Activated T-cell treated with anti-CD3 and anti-CD28 coated beads, Interleukin-2, amount 50 U/mL, for 1 hour (primary cell): ENCODE measurements at regions not wholly inside any gene's neighbourhood (a gene's known extent, or its start where the extent isn't known, plus 50 kb on each side); places are given as distances from the start of the nearest gene placed in this dataset.
"Not testable (repeated sequence)": the region's sequence is repeated elsewhere in the genome, so short reads cannot be mapped to it uniquely, and the experiment has no call there.

Source experiments
- DNase-seq: peaks from one replicate; pipeline ENCODE4 v3.0.0-alpha.2; 2020

- no peak for DNase-seq
These were observed 1718.6 kb downstream of the SUCLG1 start for GRCh38 chr2:82740527-82740926.

GRCh38 chr2:82737965-82738364 lies 1721.1 kb downstream of the SUCLG1 start:
- DNase-seq, result not testable (repeated sequence)

GRCh38 chr2:82735336-82735735 lies 1723.7 kb downstream of the SUCLG1 start:
- DNase-seq, result no peak

GRCh38 chr2:82731824-82732223 lies 1727.3 kb downstream of the SUCLG1 start:
- no peak for DNase-seq

- no peak for DNase-seq
These were observed 1728.3 kb downstream of the SUCLG1 start for GRCh38 chr2:82730811-82731210.

- DNase-seq, result no peak
These were observed 1731.0 kb downstream of the SUCLG1 start for GRCh38 chr2:82728090-82728489.

GRCh38 chr2:82708681-82709080 lies 1750.4 kb downstream of the SUCLG1 start:
- no peak for DNase-seq

- DNase-seq, result no peak
These were observed 1761.8 kb downstream of the SUCLG1 start for GRCh38 chr2:82697231-82697630.

GRCh38 chr2:82694431-82694830 lies 1764.6 kb downstream of the SUCLG1 start:
- no peak for DNase-seq

GRCh38 chr2:82690757-82691411 lies 1768.2 kb downstream of the SUCLG1 start:
- DNase-seq, result no peak

- no peak for DNase-seq
These were observed 1783.9 kb downstream of the SUCLG1 start for GRCh38 chr2:82675186-82675585.

GRCh38 chr2:82674652-82675051 lies 1784.4 kb downstream of the SUCLG1 start:
- no peak for DNase-seq

GRCh38 chr2:82667491-82667890 lies 1791.6 kb downstream of the SUCLG1 start:
- no peak for DNase-seq

- DNase-seq, result no peak
These were observed 1793.4 kb downstream of the SUCLG1 start for GRCh38 chr2:82665691-82666090.

- no peak for DNase-seq
These were observed 1802.0 kb downstream of the SUCLG1 start for GRCh38 chr2:82657106-82657505.

GRCh38 chr2:82656420-82656819 lies 1802.7 kb downstream of the SUCLG1 start:
- DNase-seq, result no peak

- DNase-seq, result no peak
These were observed 1807.0 kb downstream of the SUCLG1 start for GRCh38 chr2:82652117-82652516.

- DNase-seq, result no peak
These were observed 1809.0 kb downstream of the SUCLG1 start for GRCh38 chr2:82650038-82650437.

- DNase-seq, result no peak
These were observed 1817.4 kb downstream of the SUCLG1 start for GRCh38 chr2:82641598-82642180.

- no peak for DNase-seq
These were observed 1822.6 kb downstream of the SUCLG1 start for GRCh38 chr2:82636402-82637020.

GRCh38 chr2:82599021-82599420 lies 1860.1 kb downstream of the SUCLG1 start:
- no peak for DNase-seq

GRCh38 chr2:82596581-82596980 lies 1862.5 kb downstream of the SUCLG1 start:
- no peak for DNase-seq

GRCh38 chr2:82591718-82592117 lies 1867.4 kb downstream of the SUCLG1 start:
- no peak for DNase-seq

- no peak for DNase-seq
These were observed 1882.4 kb downstream of the SUCLG1 start for GRCh38 chr2:82576656-82577055.

- no peak for DNase-seq
These were observed 1919.8 kb downstream of the SUCLG1 start for GRCh38 chr2:82539280-82539621.
